ENCODE measurements at regions not wholly inside any gene's neighbourhood (a gene's known extent, or its start where the extent isn't known, plus 50 kb on each side); places are given as distances from the start of the nearest gene placed in this dataset.

- TF ChIP-seq CTCF (IDR thresholded peaks at IDR 0.05; ENCODE audit: unreplicated experiment) = no peak
- Mint-ChIP-seq H3K36me3 (peaks cover 1% of the 10 kb centered on the region), H3K9me3 (peaks cover 19% of the 10 kb centered on the region), H3K4me1 (peaks cover 20% of the 10 kb centered on the region), H3K4me3 (no peak overlapping the region), H3K27ac (no peak overlapping the region), H3K27me3 (ENCODE audit: low read depth) (no peaks in the 10 kb centered on the region)
- DNase-seq (ENCODE audit: low spot score in 2 of 2, unreplicated experiment in 2 of 2) = no peak
Measured at GRCh38 chr6:96469312-96469711, 52.3 kb upstream of the UFL1 start.

- H3K36me3 Mint-ChIP-seq = peaks cover 1% of the 10 kb centered on the region
- H3K4me1 Mint-ChIP-seq = peaks cover 16% of the 10 kb centered on the region
- no peak overlapping the region for H3K4me3 Mint-ChIP-seq
- DNase-seq (ENCODE audit: low spot score in 2 of 2, unreplicated experiment in 2 of 2) = no peak
- peaks cover 27% of the 10 kb centered on the region for H3K9me3 Mint-ChIP-seq
- H3K27ac Mint-ChIP-seq = no peak overlapping the region
- no peak for TF ChIP-seq CTCF (IDR thresholded peaks at IDR 0.05; ENCODE audit: unreplicated experiment)
- no peaks in the 10 kb centered on the region for H3K27me3 Mint-ChIP-seq (ENCODE audit: low read depth)
Measured at GRCh38 chr6:96470296-96470695, 51.3 kb upstream of the UFL1 start.
